IPS DF 19.7 (cell line): ENCODE measurements at regions not wholly inside any gene's neighbourhood (a gene's known extent, or its start where the extent isn't known, plus 50 kb on each side); places are given as distances from the start of the nearest gene placed in this dataset.
"Not testable (repeated sequence)": the region's sequence is repeated elsewhere in the genome, so short reads cannot be mapped to it uniquely, and the experiment has no call there.

Experiments
- DNase-seq: peaks from one replicate; pipeline ENCODE4 v3.0.0-alpha.2; 2013; ENCODE audit warnings: low read depth, low spot score

GRCh38 chr17:18546514-18547398 is 70.2 kb downstream of the LGALS9C start:
- DNase-seq = not testable (repeated sequence)

GRCh38 chr17:18557086-18557485 is 80.5 kb downstream of the LGALS9C start:
- not testable (repeated sequence) for DNase-seq

GRCh38 chr17:18563381-18564098 is 80.7 kb downstream of the TBC1D28 start:
- DNase-seq = not testable (repeated sequence)

GRCh38 chr17:18564099-18564448 is 80.1 kb downstream of the TBC1D28 start:
- DNase-seq = not testable (repeated sequence)

GRCh38 chr17:18568108-18568995 is 75.8 kb downstream of the TBC1D28 start:
- DNase-seq = not testable (repeated sequence)

GRCh38 chr17:18569489-18569913 is 74.7 kb downstream of the TBC1D28 start:
- DNase-seq = peak; percentile 97

GRCh38 chr17:18572536-18572935 is 71.7 kb downstream of the TBC1D28 start:
- not testable (repeated sequence) for DNase-seq

GRCh38 chr17:18574137-18574536 is 70.1 kb downstream of the TBC1D28 start:
- DNase-seq = not testable (repeated sequence)
